Endothelial cell of umbilical vein (primary cell): ENCODE measurements at regions not wholly inside any gene's neighbourhood (a gene's known extent, or its start where the extent isn't known, plus 50 kb on each side); places are given as distances from the start of the nearest gene placed in this dataset.

Experiments used
- BruUV-seq: library from RNA; stranded (reverse); fragments of 400-500 nt; replicated peaks from 2 replicates; lab custom pipeline; 2021; lab: Mats Ljungman, UMichigan
- CTCF ChIA-PET: fragments of 300-600, 350-600 bp; sonication (Branson Sonifier 250); formaldehyde crosslinking; loops from one replicate; lab custom pipeline; 2021; ENCODE audit warnings: antibody characterized with exemption, inconsistent platforms; lab: Charles Lee
- POLR2A ChIA-PET: fragments of 300-600, 350-600 bp; sonication (Branson Sonifier 250); formaldehyde crosslinking; loops from one replicate; lab custom pipeline; 2021; ENCODE audit warnings: antibody characterized with exemption, inconsistent platforms; lab: Charles Lee
- DNase-seq: peaks from one replicate; pipeline ENCODE4 v3.0.0-alpha.2; 2011; ENCODE audit warnings: low read depth, low spot score
- FAIRE-seq: peaks from 2 replicates; lab custom pipeline; 2011; peaks lifted over from hg19 to GRCh38; lab: Jason Lieb, UNC
- H2AFZ ChIP-seq: 2 replicates; pipeline ENCODE4 v1.6.0; 2012; ENCODE audit warnings: low read depth, low read length, control low read depth, inconsistent platforms
- H3K27ac ChIP-seq: 2 replicates; pipeline ENCODE4 v1.5.1; 2011; ENCODE audit warnings: low read depth, mild to moderate bottlenecking, control low read depth, low read length, moderate library complexity; ENCODE audit not compliant: insufficient read depth
- H3K27me3 ChIP-seq, 2 experiments: 2 replicates each; pipeline versions ENCODE4 v1.6.0 to v1.6.1; 2011; ENCODE audit warnings: low read length in 2 of 2, mixed read lengths in 1 of 2; ENCODE audit not compliant: control insufficient read depth in 2 of 2, insufficient read depth in 2 of 2
- H3K36me3 ChIP-seq, 2 experiments: 2 replicates in 1 of 2; 3 replicates in 1 of 2; pipeline ENCODE4 v1.5.1; 2011; ENCODE audit warnings: low read length in 2 of 2, mild to moderate bottlenecking in 1 of 2, moderate library complexity in 1 of 2; ENCODE audit not compliant: control insufficient read depth in 2 of 2, insufficient read depth in 2 of 2; ENCODE audit errors: extremely low read depth in 1 of 2
- H3K4me1 ChIP-seq: 3 replicates; pipeline ENCODE4 v1.5.1; 2011; ENCODE audit warnings: mild to moderate bottlenecking, low read length; ENCODE audit not compliant: control insufficient read depth, insufficient read depth; ENCODE audit errors: extremely low read depth
- H3K4me2 ChIP-seq: 2 replicates; pipeline ENCODE4 v1.6.1; 2011; ENCODE audit warnings: low read length, control low read depth, mixed read lengths; ENCODE audit not compliant: insufficient read depth
- H3K4me3 ChIP-seq, 3 experiments: fragments of 200-600 bp in 1 of 3; sonication (generic), shearing (Covaris generic) in 1 of 3; replicated peaks in 1 of 3; 2 replicates each; pipeline ENCODE4 v1.5.1; 2011 to 2016; ENCODE audit warnings: control low read depth in 3 of 3, low read length in 3 of 3, mild to moderate bottlenecking in 2 of 3, inconsistent platforms in 1 of 3, low read depth in 1 of 3, moderate library complexity in 1 of 3; ENCODE audit not compliant: insufficient read depth in 1 of 3
- H3K79me2 ChIP-seq: 2 replicates; pipeline ENCODE4 v1.6.0; 2012; ENCODE audit warnings: low read length, inconsistent platforms; ENCODE audit not compliant: control insufficient read depth, insufficient read depth
- H3K9ac ChIP-seq: replicated peaks from 2 replicates; pipeline ENCODE3; 2011; ENCODE audit warnings: low read length, control low read depth; ENCODE audit not compliant: insufficient read depth; ENCODE audit errors: extremely low read depth
- H3K9me1 ChIP-seq: replicated peaks from 3 replicates; pipeline ENCODE4 v1.6.0; 2011; ENCODE audit warnings: mild to moderate bottlenecking, low read length; ENCODE audit not compliant: control insufficient read depth, insufficient read depth; ENCODE audit errors: extremely low read depth
- H3K9me3 ChIP-seq: replicated peaks from 2 replicates; pipeline ENCODE4 v1.5.1; 2012; ENCODE audit warnings: low read length, inconsistent platforms; ENCODE audit not compliant: control insufficient read depth, insufficient read depth
- H4K20me1 ChIP-seq: replicated peaks from 2 replicates; pipeline ENCODE3; 2011; ENCODE audit warnings: mild to moderate bottlenecking, low read length; ENCODE audit not compliant: control insufficient read depth, insufficient read depth; ENCODE audit errors: extremely low read depth
- FOS ChIP-seq: IDR thresholded peaks from 2 replicates; pipeline ENCODE4 v1.6.1; 2011; ENCODE audit warnings: mild to moderate bottlenecking, low read length, moderate library complexity, borderline replicate concordance; ENCODE audit not compliant: insufficient read depth
- JUN ChIP-seq: IDR thresholded peaks from 2 replicates; pipeline ENCODE4 v1.6.1; 2011; ENCODE audit warnings: borderline replicate concordance, low read depth; ENCODE audit not compliant: insufficient read length, insufficient read depth
- MAX ChIP-seq: IDR thresholded peaks from 2 replicates; pipeline ENCODE4 v1.6.1; 2011; ENCODE audit not compliant: insufficient read depth, insufficient read length
- dilution Hi-C: fragments of 300-500 bp; cut with MboI; formaldehyde crosslinking; loops from one replicate; pipeline ENCODE4 v1.15.0; 2019; ENCODE audit warnings: low sequenced_read_pairs; ENCODE audit not compliant: extremely low pct_ligation_motif_present
- intact Hi-C: fragments of 100-400 bp; cut with micrococcal nuclease; formaldehyde crosslinking; loops from one replicate; pipeline ENCODE4 v1.10.0; 2022
- TF ChIP-seq, protein P1 (sequence below), 2 donors: IDR thresholded peaks; 1 replicate in 1 of 2; 2 replicates in 1 of 2; pipeline ENCODE4 v1.5.1; 2011; ENCODE audit warnings: low read length in 2 of 2, mild to moderate bottlenecking in 2 of 2, moderate library complexity in 2 of 2, control low read depth in 1 of 2, inconsistent platforms in 1 of 2, low read depth in 1 of 2; ENCODE audit not compliant: insufficient read depth in 1 of 2; ENCODE audit errors: extremely low read depth in 1 of 2

GRCh38 chr10:124214610-124215375 is 121.4 kb upstream of the CHST15 start:
- TF ChIP-seq JUN (no peak), MAX (no peak), FOS (no peak)
- TF ChIP-seq, protein P1, sequence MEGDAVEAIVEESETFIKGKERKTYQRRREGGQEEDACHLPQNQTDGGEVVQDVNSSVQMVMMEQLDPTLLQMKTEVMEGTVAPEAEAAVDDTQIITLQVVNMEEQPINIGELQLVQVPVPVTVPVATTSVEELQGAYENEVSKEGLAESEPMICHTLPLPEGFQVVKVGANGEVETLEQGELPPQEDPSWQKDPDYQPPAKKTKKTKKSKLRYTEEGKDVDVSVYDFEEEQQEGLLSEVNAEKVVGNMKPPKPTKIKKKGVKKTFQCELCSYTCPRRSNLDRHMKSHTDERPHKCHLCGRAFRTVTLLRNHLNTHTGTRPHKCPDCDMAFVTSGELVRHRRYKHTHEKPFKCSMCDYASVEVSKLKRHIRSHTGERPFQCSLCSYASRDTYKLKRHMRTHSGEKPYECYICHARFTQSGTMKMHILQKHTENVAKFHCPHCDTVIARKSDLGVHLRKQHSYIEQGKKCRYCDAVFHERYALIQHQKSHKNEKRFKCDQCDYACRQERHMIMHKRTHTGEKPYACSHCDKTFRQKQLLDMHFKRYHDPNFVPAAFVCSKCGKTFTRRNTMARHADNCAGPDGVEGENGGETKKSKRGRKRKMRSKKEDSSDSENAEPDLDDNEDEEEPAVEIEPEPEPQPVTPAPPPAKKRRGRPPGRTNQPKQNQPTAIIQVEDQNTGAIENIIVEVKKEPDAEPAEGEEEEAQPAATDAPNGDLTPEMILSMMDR (IDR thresholded peaks at IDR 0.05; ENCODE audit: extremely low read depth in 1 of 2, insufficient read depth in 1 of 2, low read depth in 1 of 2, low read length in 2 of 2) = no peak
- ChIA-PET CTCF (no interaction called here), POLR2A (no interaction called here)
- no peak overlapping the region for H3K4me2 ChIP-seq
- intact Hi-C loops (no loop called here), dilution Hi-C loops (no loop called here)
- H2AFZ ChIP-seq = no peak overlapping the region
- no peaks in the 10 kb centered on the region for H3K36me3 ChIP-seq
- no peaks in the 10 kb centered on the region for H3K79me2 ChIP-seq
- no peaks in the 10 kb centered on the region for H3K27me3 ChIP-seq
- no peak overlapping the region for H3K27ac ChIP-seq
- H3K9me1 ChIP-seq = no peaks in the 10 kb centered on the region
- H4K20me1 ChIP-seq = no peaks in the 10 kb centered on the region
- H3K4me3 ChIP-seq = no peak overlapping the region
- BruUV-seq = no TSS peak
- no peaks in the 10 kb centered on the region for H3K9me3 ChIP-seq
- no peak overlapping the region for H3K9ac ChIP-seq
- FAIRE-seq (no peak), DNase-seq (no peak)
- no peaks in the 10 kb centered on the region for H3K4me1 ChIP-seq
